Neural crest cell (in vitro differentiated cells): ENCODE measurements at regions not wholly inside any gene's neighbourhood (a gene's known extent, or its start where the extent isn't known, plus 50 kb on each side); places are given as distances from the start of the nearest gene placed in this dataset.

Experiments used
- DNase-seq: peaks from one replicate; pipeline ENCODE4 v3.0.0; 2021; ENCODE audit warnings: low read depth, mixed read lengths, low spot score
- H3K27ac Mint-ChIP-seq: one replicate; pipeline ENCODE4 v1.8.0; 2021; ENCODE audit warnings: mild to moderate bottlenecking, mixed read lengths; ENCODE audit not compliant: unreplicated experiment
- H3K27me3 Mint-ChIP-seq: 2 replicates; pipeline ENCODE4 v1.8.0; 2021; ENCODE audit warnings: low read depth, mild to moderate bottlenecking, mixed read lengths
- H3K36me3 Mint-ChIP-seq: 2 replicates; pipeline ENCODE4 v1.8.0; 2021; ENCODE audit warnings: low read depth, mild to moderate bottlenecking, mixed read lengths
- H3K4me1 Mint-ChIP-seq: 2 replicates; pipeline ENCODE4 v1.8.0; 2021; ENCODE audit warnings: mixed read lengths
- H3K4me3 Mint-ChIP-seq: one replicate; pipeline ENCODE4 v1.8.0; 2021; ENCODE audit warnings: mild to moderate bottlenecking, mixed read lengths
- H3K9me3 Mint-ChIP-seq: 2 replicates; pipeline ENCODE4 v1.8.0; 2021; ENCODE audit warnings: mixed read lengths
- TF ChIP-seq, protein P1 (sequence below): fragments of 200-600 bp; sonication (generic); conservative IDR thresholded peaks from 2 replicates; pipeline ENCODE4 v1.5.0; 2021; ENCODE audit warnings: antibody characterized with exemption, mild to moderate bottlenecking

GRCh38 chr12:88802096-88802706 lies 221.9 kb upstream of the KITLG start:
- Mint-ChIP-seq H3K9me3 (peaks cover 2% of the 10 kb centered on the region), H3K4me1 (no peaks in the 10 kb centered on the region), H3K27me3 (no peaks in the 10 kb centered on the region), H3K27ac (no peak overlapping the region), H3K36me3 (no peaks in the 10 kb centered on the region), H3K4me3 (no peak overlapping the region)
- no peak for DNase-seq
- TF ChIP-seq, protein P1, sequence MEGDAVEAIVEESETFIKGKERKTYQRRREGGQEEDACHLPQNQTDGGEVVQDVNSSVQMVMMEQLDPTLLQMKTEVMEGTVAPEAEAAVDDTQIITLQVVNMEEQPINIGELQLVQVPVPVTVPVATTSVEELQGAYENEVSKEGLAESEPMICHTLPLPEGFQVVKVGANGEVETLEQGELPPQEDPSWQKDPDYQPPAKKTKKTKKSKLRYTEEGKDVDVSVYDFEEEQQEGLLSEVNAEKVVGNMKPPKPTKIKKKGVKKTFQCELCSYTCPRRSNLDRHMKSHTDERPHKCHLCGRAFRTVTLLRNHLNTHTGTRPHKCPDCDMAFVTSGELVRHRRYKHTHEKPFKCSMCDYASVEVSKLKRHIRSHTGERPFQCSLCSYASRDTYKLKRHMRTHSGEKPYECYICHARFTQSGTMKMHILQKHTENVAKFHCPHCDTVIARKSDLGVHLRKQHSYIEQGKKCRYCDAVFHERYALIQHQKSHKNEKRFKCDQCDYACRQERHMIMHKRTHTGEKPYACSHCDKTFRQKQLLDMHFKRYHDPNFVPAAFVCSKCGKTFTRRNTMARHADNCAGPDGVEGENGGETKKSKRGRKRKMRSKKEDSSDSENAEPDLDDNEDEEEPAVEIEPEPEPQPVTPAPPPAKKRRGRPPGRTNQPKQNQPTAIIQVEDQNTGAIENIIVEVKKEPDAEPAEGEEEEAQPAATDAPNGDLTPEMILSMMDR = no peak

DNA sequence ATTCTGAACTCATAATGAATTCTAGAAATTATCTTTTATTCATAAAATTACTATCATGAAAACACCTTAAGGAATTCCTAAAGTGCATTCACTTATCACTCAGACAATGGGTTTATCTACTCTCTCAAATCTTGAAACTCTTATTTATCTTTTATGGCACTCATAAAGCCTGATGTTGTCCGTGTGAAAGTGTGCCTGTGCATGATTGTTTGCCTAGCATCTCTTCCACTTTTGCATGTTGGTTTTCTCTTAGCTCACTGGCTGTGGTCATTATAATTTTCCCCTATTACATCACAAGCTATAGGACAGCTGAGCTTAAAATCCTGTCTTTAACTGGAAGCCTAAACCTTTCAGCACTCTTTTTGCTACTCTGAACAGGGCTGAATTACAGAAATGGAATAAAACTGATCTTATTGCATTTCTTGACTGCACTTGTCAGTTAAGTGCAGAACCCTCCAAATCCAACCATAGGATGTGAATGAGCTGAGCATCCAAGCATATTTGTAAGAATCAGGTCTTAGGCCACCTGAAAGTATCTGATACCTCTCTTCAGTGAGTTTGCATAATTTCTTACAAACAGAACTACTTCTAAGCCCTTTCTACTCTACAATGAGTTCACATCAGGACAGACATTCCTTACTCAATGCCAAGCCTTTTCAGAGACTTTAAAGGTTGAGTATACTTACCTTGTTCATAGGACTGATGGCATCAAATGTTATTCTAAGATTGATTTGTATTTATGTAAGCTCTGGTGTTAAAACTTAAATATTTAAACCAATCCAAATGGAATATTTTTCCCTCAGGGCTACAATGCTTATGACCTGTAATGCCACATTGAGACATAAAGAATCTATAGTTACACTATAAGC lies 221.2 kb upstream of the KITLG start:
- Mint-ChIP-seq H3K9me3 (peaks cover 2% of the 10 kb centered on the region), H3K4me1 (no peaks in the 10 kb centered on the region), H3K4me3 (no peak overlapping the region), H3K27me3 (no peaks in the 10 kb centered on the region), H3K27ac (no peak overlapping the region), H3K36me3 (no peaks in the 10 kb centered on the region)
- TF ChIP-seq, protein P1 = no peak
- DNase-seq = no peak

- no peak for DNase-seq
- Mint-ChIP-seq H3K4me3 (no peak overlapping the region), H3K9me3 (peaks cover 22% of the 10 kb centered on the region)
These were observed 212.8 kb upstream of the KITLG start for GRCh38 chr12:88793096-88793495.

GRCh38 chr12:88790231-88790630 lies 210.0 kb upstream of the KITLG start:
- Mint-ChIP-seq H3K27me3 (no peaks in the 10 kb centered on the region), H3K4me3 (no peak overlapping the region), H3K36me3 (peaks cover 4% of the 10 kb centered on the region), H3K4me1 (no peaks in the 10 kb centered on the region), H3K27ac (no peak overlapping the region), H3K9me3 (peaks cover 22% of the 10 kb centered on the region)
- TF ChIP-seq, protein P1 = no peak
- DNase-seq = no peak

More at GRCh38 chr12:88793096-88793495, 212.8 kb upstream of the KITLG start:
- Mint-ChIP-seq H3K27me3 (no peaks in the 10 kb centered on the region), H3K27ac (no peak overlapping the region), H3K4me1 (no peaks in the 10 kb centered on the region), H3K36me3 (peaks cover 4% of the 10 kb centered on the region)
- TF ChIP-seq, protein P1 = no peak

GRCh38 chr12:88784166-88784565 lies 203.9 kb upstream of the KITLG start:
- Mint-ChIP-seq H3K4me3 (no peak overlapping the region), H3K4me1 (no peaks in the 10 kb centered on the region), H3K9me3 (no peaks in the 10 kb centered on the region), H3K36me3 (no peaks in the 10 kb centered on the region), H3K27ac (peak overlapping the region; percentile 16), H3K27me3 (no peaks in the 10 kb centered on the region)
- TF ChIP-seq, protein P1 = no peak
- no peak for DNase-seq
